ENCODE measurements at regions not wholly inside any gene's neighbourhood (a gene's known extent, or its start where the extent isn't known, plus 50 kb on each side); places are given as distances from the start of the nearest gene placed in this dataset.

GRCh38 chr2:136052369-136053362 is 65.3 kb downstream of the CXCR4 start:
- TF ChIP-seq POLR2A (IDR thresholded peaks at IDR 0.05), result no peak
- TF ChIP-seq, protein P1, sequence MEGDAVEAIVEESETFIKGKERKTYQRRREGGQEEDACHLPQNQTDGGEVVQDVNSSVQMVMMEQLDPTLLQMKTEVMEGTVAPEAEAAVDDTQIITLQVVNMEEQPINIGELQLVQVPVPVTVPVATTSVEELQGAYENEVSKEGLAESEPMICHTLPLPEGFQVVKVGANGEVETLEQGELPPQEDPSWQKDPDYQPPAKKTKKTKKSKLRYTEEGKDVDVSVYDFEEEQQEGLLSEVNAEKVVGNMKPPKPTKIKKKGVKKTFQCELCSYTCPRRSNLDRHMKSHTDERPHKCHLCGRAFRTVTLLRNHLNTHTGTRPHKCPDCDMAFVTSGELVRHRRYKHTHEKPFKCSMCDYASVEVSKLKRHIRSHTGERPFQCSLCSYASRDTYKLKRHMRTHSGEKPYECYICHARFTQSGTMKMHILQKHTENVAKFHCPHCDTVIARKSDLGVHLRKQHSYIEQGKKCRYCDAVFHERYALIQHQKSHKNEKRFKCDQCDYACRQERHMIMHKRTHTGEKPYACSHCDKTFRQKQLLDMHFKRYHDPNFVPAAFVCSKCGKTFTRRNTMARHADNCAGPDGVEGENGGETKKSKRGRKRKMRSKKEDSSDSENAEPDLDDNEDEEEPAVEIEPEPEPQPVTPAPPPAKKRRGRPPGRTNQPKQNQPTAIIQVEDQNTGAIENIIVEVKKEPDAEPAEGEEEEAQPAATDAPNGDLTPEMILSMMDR (IDR thresholded peaks at IDR 0.05), result no peak
